Subcutaneous abdominal adipose tissue (tissue), 5 donors: ENCODE measurements at regions not wholly inside any gene's neighbourhood (a gene's known extent, or its start where the extent isn't known, plus 50 kb on each side); places are given as distances from the start of the nearest gene placed in this dataset.

Experiments
- H3K27ac ChIP-seq: one replicate; pipeline ENCODE4 v1.7.0; 2013; ENCODE audit warnings: low read depth, mild to moderate bottlenecking, inconsistent platforms, low read length, moderate library complexity
- H3K27me3 ChIP-seq, 5 donors: one replicate each; pipeline ENCODE4 v1.7.0; 2013; ENCODE audit warnings: low read length in 5 of 5, inconsistent platforms in 1 of 5; ENCODE audit not compliant: control insufficient read depth in 5 of 5, insufficient read depth in 4 of 5
- H3K36me3 ChIP-seq, 5 donors: one replicate each; pipeline ENCODE4 v1.7.0; 2013; ENCODE audit warnings: low read length in 5 of 5; ENCODE audit not compliant: control insufficient read depth in 5 of 5, insufficient read depth in 5 of 5
- H3K4me1 ChIP-seq, 5 donors: one replicate each; pipeline ENCODE4 v1.7.0; 2013; ENCODE audit warnings: low read length in 5 of 5, mild to moderate bottlenecking in 3 of 5, moderate library complexity in 1 of 5; ENCODE audit not compliant: control insufficient read depth in 5 of 5, insufficient read depth in 5 of 5
- H3K4me3 ChIP-seq, 5 donors: one replicate each; pipeline ENCODE4 v1.7.0; 2013; ENCODE audit warnings: low read length in 5 of 5, low read depth in 1 of 5
- H3K9ac ChIP-seq, 5 donors: one replicate each; pipeline ENCODE4 v1.7.0; 2013; ENCODE audit warnings: low read length in 5 of 5, mild to moderate bottlenecking in 4 of 5, moderate library complexity in 3 of 5
- H3K9me3 ChIP-seq, 5 donors: one replicate each; pipeline ENCODE4 v1.7.0; 2013; ENCODE audit warnings: low read length in 5 of 5; ENCODE audit not compliant: control insufficient read depth in 5 of 5
- donor health status: healthy.
- donor health status: healthy.
- donor health status: healthy.
- donor health status: healthy.
- donor health status: healthy.

DNA sequence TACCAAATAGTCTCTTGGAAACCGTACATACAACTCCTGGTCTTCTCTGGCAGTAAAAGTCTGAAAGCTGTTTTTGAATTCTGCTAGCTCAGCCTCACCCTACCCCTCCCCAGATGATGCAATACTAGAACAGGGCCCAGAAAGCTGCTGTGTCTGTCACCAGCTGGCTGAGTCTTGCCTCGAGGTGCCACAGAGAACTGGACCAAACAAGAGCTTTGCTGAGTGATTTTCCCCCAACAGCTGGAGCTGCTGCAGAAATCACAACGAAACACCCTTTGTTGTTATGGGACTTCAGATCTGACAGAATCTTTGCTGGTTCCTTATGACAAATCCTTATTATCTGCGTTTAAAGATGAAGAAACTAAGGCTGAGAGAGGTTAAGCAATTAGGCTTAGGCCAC is 134.1 kb downstream of the SPAG6 start:
- Histone ChIP-seq H3K4me3 (no peak overlapping the region), H3K9ac (no peak overlapping the region), H3K36me3 (no peaks in the 10 kb centered on the region), H3K4me1 (peaks cover 0 to 22% (median 17%) of the 10 kb centered on the region in 5 donors), H3K9me3 (no peaks in the 10 kb centered on the region), H3K27me3 (peaks cover 23 to 38% (median 31%) of the 10 kb centered on the region in 5 donors), H3K27ac (no peak overlapping the region)

DNA sequence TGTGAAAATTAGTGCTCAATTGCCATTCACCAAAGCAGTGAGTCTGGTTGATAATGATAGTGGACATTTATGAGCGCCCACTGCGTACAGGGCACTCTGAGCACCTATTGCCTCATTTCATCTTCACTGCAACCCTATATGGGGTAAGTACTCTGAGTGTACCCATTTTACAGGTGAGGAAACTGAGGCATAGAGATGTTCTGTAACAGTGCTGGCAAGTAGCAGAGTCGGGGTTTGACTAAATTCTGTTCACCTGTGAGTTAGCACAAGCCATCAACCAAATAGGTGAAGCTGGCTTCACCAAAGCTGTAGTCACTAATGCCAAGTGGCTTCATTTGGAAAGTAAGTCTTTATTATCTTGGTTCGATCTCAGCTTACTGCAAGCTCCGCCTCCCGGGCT is 135.8 kb downstream of the SPAG6 start:
- peaks cover 14 to 23% (median 18%) of the 10 kb centered on the region in 5 donors for H3K27me3 ChIP-seq
- H3K27ac ChIP-seq = no peak overlapping the region
- H3K36me3 ChIP-seq = no peaks in the 10 kb centered on the region
- H3K9ac ChIP-seq = no peak overlapping the region
- peaks cover 0 to 15% (median 9%) of the 10 kb centered on the region in 5 donors for H3K4me1 ChIP-seq
- H3K9me3 ChIP-seq = no peaks in the 10 kb centered on the region
- H3K4me3 ChIP-seq = no peak overlapping the region

DNA sequence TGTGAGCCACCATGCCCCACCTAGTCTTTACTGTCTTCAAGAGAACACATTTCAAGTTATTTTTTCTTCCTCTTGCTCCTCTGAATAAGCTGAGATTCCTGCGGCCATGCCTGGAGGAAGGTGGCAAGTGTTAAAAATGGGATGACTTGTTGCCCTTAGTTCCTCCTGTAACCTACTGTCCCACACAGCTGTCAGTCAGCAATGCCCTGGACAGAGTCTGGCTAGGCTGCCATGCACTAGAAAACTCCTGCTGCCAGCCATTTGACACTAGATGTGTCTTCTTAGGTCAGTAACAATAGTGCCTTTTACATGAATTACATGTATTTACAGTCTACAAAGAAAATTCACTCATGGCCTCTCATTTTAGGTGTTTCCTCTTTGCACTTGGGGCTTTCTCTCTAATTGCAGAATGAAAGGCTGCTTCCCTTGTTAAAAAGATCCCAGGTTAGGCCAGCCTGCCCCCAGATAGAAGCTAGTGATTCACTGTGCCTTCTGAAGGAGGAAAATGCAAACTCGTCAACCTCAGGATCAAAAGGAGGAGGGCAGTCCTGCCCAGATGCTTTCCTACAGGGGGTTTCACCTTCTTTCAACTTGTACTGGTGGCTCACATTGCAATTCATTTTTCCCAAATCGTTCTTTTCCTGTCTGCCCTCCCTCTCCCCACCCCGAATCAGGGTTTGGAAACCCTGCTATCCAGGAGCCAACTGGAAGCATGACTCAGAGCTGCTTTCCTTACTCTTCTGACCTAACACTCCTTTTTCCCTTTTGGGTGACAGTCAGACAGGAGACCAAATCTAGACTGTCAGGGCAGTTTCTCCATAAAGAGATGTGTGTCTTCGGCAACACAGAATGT is 136.6 kb downstream of the SPAG6 start:
- Histone ChIP-seq H3K4me1 (peaks cover 0 to 13% (median 1%) of the 10 kb centered on the region in 5 donors), H3K36me3 (no peaks in the 10 kb centered on the region), H3K27me3 (peaks cover 8 to 15% (median 11%) of the 10 kb centered on the region in 5 donors), H3K9ac (no peak overlapping the region), H3K9me3 (no peaks in the 10 kb centered on the region), H3K27ac (no peak overlapping the region), H3K4me3 (no peak overlapping the region)

DNA sequence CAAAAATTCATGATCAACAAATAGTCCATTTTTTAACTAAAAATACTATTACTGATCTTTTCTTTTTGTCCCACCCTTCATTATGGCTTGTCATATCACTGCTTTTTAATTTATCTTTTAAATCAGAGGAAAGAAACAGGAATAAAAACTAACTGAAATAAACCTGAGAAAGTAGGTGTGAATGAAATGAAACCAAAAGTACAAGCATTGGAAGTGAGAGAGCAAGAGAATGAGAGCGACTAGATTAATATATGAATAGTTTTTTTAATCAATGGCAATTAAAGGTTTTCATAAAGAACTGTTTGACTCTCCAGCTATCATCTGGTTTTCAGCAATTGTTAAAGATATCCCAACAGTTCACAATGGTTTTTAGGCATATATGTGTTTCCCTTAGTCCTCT is 137.8 kb downstream of the SPAG6 start:
- Histone ChIP-seq H3K27me3 (peaks cover 0 to 3% (median 0%) of the 10 kb centered on the region in 5 donors), H3K36me3 (no peaks in the 10 kb centered on the region), H3K4me3 (no peak overlapping the region), H3K9ac (no peak overlapping the region), H3K27ac (no peak overlapping the region), H3K9me3 (no peaks in the 10 kb centered on the region), H3K4me1 (peaks cover 0 to 12% (median 0%) of the 10 kb centered on the region in 5 donors)
